Ishikawa (cell line): ENCODE measurements at regions not wholly inside any gene's neighbourhood (a gene's known extent, or its start where the extent isn't known, plus 50 kb on each side); places are given as distances from the start of the nearest gene placed in this dataset.

ENCODE experiments used
- CREB1 ChIP-seq: IDR thresholded peaks from 2 replicates; pipeline ENCODE4 v1.6.1; 2012; ENCODE audit warnings: low read depth
- TEAD4 ChIP-seq: IDR thresholded peaks from 2 replicates; pipeline ENCODE4 v1.6.1; 2012

- TF ChIP-seq TEAD4 (no peak), CREB1 (no peak)
These were observed 181.1 kb upstream of the RBBP8 start for GRCh38 chr18:22752014-22752413.
